Ishikawa (cell line): ENCODE measurements at regions not wholly inside any gene's neighbourhood (a gene's known extent, or its start where the extent isn't known, plus 50 kb on each side); places are given as distances from the start of the nearest gene placed in this dataset.

Experiments used
- CEBPB ChIP-seq: IDR thresholded peaks from 2 replicates; pipeline ENCODE4 v1.6.1; 2012
- CREB1 ChIP-seq: IDR thresholded peaks from 2 replicates; pipeline ENCODE4 v1.6.1; 2012; ENCODE audit warnings: low read depth
- EGR1 ChIP-seq: IDR thresholded peaks from 2 replicates; pipeline ENCODE4 v1.6.1; 2012
- EP300 ChIP-seq: IDR thresholded peaks from 2 replicates; pipeline ENCODE4 v1.6.1; 2012; ENCODE audit warnings: borderline replicate concordance
- FOXM1 ChIP-seq: IDR thresholded peaks from 2 replicates; pipeline ENCODE4 v1.6.1; 2012; ENCODE audit warnings: low read depth, borderline replicate concordance
- MAX ChIP-seq: IDR thresholded peaks from 2 replicates; pipeline ENCODE4 v1.6.1; 2012
- NFIC ChIP-seq: IDR thresholded peaks from 2 replicates; pipeline ENCODE4 v1.6.1; 2012
- RAD21 ChIP-seq: IDR thresholded peaks from 2 replicates; pipeline ENCODE4 v1.6.1; 2012; ENCODE audit warnings: low read depth
- REST ChIP-seq: IDR thresholded peaks from 2 replicates; pipeline ENCODE4 v1.6.1; 2012; ENCODE audit warnings: low read depth, mild to moderate bottlenecking
- TAF1 ChIP-seq: IDR thresholded peaks from 2 replicates; pipeline ENCODE4 v1.6.1; 2012; ENCODE audit warnings: low read depth, mild to moderate bottlenecking
- TCF12 ChIP-seq: IDR thresholded peaks from 2 replicates; pipeline ENCODE4 v1.6.1; 2012; ENCODE audit warnings: low read depth
- TEAD4 ChIP-seq: IDR thresholded peaks from 2 replicates; pipeline ENCODE4 v1.6.1; 2012
- USF1 ChIP-seq: IDR thresholded peaks from 2 replicates; pipeline ENCODE4 v1.6.1; 2012
- YY1 ChIP-seq: IDR thresholded peaks from 2 replicates; pipeline ENCODE4 v1.6.1; 2012; ENCODE audit warnings: low read depth
- ZBTB7A ChIP-seq: IDR thresholded peaks from 2 replicates; pipeline ENCODE4 v1.6.1; 2012; ENCODE audit warnings: low read depth

- TF ChIP-seq NFIC (peak; percentile 36; the same call in 1 of the 2 replicates), TAF1 (peak; percentile 46; the same call in 1 of the 2 replicates)
These were observed 96.3 kb upstream of the SAMD11 start for GRCh38 chr1:827211-828063.

GRCh38 chr1:831522-831921, 92.2 kb upstream of the SAMD11 start:
- no peak for TF ChIP-seq FOXM1
- no peak for TF ChIP-seq TEAD4
- no peak for TF ChIP-seq NFIC
- TF ChIP-seq EP300: no peak
- no peak for TF ChIP-seq TAF1
- TF ChIP-seq EGR1: no peak
- no peak for TF ChIP-seq RAD21
- no peak for TF ChIP-seq CREB1
- TF ChIP-seq TCF12: no peak
- TF ChIP-seq CEBPB: no peak
- no peak for TF ChIP-seq REST
- TF ChIP-seq ZBTB7A: no peak
- TF ChIP-seq USF1: no peak
- TF ChIP-seq YY1: no peak
- TF ChIP-seq MAX: no peak

- TF ChIP-seq EP300: no peak
- TF ChIP-seq USF1: no peak
- no peak for TF ChIP-seq TEAD4
- no peak for TF ChIP-seq TAF1
- TF ChIP-seq CEBPB: no peak
- TF ChIP-seq CREB1: no peak
- no peak for TF ChIP-seq FOXM1
- TF ChIP-seq RAD21: no peak
- TF ChIP-seq EGR1: no peak
- TF ChIP-seq ZBTB7A: no peak
- TF ChIP-seq REST: no peak
These were observed 91.6 kb upstream of the SAMD11 start for GRCh38 chr1:832136-832535.

GRCh38 chr1:844472-845026, 79.2 kb upstream of the SAMD11 start:
- TF ChIP-seq MAX (no peak), TCF12 (no peak), NFIC (no peak), RAD21 (no peak), CREB1 (no peak), FOXM1 (no peak), ZBTB7A (no peak), TEAD4 (no peak), YY1 (no peak)

GRCh38 chr1:858649-859041, 65.1 kb upstream of the SAMD11 start:
- 0 out of 2 replicates have a peak, but pooled peaks have one; percentile 12 for TF ChIP-seq NFIC

GRCh38 chr1:861714-862113, 62.0 kb upstream of the SAMD11 start:
- TF ChIP-seq TCF12: no peak
- no peak for TF ChIP-seq MAX
- TF ChIP-seq CEBPB: no peak
- TF ChIP-seq YY1: no peak
- no peak for TF ChIP-seq ZBTB7A
- no peak for TF ChIP-seq RAD21
